ENCODE measurements at regions not wholly inside any gene's neighbourhood (a gene's known extent, or its start where the extent isn't known, plus 50 kb on each side); places are given as distances from the start of the nearest gene placed in this dataset.
"Not testable (repeated sequence)": the region's sequence is repeated elsewhere in the genome, so short reads cannot be mapped to it uniquely, and the experiment has no call there.

DNA sequence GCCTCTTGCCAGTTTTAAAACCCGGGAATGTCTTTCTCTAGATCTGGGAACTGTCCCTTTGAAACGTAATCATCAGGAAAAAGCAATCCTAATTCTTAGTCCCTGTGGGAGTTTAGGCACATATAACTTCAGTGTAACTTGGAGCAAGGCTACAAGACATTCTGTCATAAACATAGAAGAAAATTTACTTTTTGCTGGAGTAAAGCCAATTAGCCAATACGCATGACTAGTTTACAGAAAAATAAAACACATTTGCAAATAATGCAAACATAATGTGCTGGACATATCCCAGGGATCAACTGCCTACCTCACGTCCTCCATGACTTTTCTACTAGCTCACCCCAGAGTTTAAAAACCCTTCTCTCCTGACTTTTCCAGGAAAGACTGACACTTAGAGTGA lies 970.6 kb downstream of the MRPL39 start:
- FAIRE-seq = no peak
- DNase-seq (ENCODE audit: insufficient read length, low spot score) = no peak

DNA sequence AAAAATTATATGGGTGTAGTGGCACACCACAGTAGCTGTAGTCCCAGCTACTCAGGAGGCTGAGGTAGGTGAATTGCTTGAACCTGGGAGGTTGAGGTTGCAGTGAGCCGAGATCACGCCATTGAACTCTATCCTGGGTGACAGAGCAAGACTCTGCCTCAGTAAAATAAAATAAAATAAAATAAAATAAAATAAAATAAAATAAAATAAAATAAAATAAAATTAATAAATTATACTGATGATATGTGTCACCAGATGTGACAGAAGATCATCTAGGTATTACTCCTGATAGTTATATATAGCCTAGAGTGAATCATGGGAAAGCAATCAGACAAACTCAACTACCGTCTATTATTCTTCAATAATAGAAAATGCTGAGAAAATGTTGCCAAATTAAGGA lies 972.5 kb downstream of the MRPL39 start:
- DNase-seq (ENCODE audit: insufficient read length, low spot score) (no peak), FAIRE-seq (no peak)

DNA sequence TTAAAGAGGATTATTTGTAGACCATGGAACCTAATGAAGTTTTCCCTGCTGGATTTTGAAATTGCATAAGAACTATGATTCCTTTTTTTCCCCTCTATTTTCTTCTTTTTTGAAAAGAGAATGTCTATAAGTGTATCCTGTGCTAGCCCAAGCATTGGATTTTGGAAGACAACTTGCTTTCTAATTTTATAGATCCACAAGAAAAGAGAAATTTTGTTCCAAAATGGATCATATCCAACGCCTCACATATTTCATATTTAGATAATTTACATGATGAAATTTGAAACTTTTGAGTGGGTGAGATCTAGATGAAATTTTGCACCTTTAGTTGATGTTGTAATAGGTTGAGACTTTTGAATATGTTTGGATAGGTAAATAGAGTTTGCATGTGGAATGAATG lies 978.7 kb downstream of the MRPL39 start:
- FAIRE-seq = no peak
- DNase-seq (ENCODE audit: insufficient read length, low spot score) = no peak

DNA sequence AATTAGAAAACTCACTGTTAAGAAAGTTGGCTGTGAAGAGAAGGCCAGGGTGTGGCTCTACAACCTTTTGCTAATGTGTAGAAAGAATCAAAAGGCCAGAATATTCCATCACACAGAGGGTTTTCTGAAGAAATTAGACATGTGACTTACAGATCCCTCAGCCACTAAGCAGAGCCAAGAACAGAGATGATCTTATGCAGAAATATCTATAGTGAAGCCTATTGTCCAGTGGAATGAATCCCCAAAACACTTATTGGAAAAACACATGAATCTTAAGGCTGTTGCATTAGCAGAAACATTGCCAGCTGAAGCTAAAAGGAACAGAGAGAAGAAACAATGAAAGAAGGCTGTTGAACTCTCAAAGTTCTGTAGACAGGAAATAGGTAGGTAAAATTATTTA lies 979.2 kb downstream of the MRPL39 start:
- no peak for FAIRE-seq
- no peak for DNase-seq (ENCODE audit: insufficient read length, low spot score)

DNA sequence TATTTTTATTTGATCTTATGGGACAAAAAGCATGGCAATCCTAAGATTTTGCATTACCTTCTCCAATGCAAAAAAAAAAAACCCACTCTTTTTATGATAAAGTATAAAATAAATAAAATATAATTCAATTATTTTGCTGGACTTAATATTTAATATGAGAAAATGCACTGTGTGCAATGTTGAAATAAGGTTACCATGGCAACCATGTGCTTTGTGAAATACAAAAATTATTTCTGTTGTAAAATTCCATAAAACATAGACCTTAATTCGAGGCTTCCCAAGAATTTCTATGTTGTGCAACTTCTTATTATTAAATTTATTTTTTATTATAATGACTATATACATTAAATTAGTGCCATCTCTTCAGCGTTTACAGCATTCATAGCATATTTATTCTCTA lies 989.5 kb downstream of the MRPL39 start:
- FAIRE-seq (no peak), DNase-seq (ENCODE audit: insufficient read length, low spot score) (no peak)

DNA sequence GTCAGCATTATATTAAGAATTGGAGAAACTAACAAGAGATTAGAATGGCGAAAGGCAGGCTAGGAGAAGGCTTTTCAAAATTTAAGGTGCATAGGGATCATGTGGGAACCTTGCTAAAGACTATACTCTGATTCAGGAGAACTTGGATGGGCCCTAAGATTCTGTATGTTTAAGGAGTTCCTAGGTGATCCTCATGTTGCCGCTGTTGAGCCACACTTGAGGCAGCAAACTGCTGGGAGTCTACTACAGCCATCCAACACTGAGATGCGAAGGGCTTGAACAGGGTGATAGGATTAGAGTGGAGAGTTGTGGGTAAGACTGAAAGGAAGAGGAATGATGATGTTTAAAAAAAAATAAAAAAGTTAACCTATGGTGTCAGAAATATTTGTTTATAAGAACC lies 1013.2 kb downstream of the MRPL39 start:
- DNase-seq (ENCODE audit: insufficient read length, low spot score) (no peak), FAIRE-seq (no peak)

DNA sequence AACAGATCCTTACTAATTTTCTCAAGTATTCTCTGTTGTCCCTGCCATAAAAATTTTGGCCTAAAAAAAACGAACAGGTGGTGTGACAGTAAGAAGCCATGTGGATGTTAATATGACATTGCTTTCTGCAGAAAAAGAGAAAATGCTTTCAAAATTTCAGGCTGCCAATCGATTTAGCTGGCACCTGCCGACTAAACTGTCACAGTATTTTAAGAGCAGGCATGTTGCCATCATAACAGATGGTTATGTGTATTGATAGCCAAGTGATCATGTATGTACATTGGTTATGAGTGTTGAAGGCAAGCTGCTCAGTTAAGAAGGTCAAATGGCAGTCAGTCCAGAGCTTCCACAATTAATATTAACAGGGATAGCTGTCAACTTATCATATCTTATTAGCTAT lies 1017.0 kb downstream of the MRPL39 start:
- DNase-seq (ENCODE audit: insufficient read length, low spot score) = no peak
- FAIRE-seq = no peak

DNA sequence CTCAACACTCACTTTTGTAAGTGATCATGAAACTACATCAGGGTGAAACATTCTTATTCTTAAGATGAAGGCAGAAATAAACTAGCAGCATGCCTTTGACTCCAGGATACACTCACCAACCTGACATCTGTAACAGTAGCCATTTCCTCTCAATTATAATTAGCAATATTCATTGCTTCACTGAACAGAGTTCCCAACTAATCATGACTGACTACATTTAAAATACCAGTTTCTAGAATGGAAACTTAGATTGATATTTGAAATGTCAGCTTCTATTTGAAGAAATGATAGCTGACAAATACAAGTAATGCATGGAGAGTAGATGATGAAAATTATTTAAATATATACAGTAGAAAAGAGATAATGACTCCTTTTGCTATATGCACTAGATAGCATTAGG lies 1023.8 kb downstream of the MRPL39 start:
- no peak for FAIRE-seq
- no peak for DNase-seq (ENCODE audit: insufficient read length, low spot score)

DNA sequence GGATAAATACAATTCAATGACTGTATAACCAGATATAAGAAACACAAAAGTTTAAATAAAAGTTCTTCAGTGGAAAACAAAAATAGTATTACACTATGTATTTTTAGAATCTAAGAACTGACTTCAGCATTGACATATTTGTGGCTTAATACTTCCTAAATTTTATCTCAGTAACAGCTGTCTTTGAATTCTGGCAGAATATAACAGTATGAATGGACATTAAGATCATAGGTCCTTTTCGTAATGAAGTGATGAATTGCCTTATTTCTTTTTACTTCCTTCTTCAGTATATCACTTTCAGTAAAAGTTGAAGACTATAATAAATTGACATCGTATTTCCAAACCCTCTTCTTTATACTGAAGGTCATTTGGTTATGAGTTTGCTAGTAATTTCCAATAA lies 1030.0 kb downstream of the MRPL39 start:
- FAIRE-seq (no peak), DNase-seq (ENCODE audit: insufficient read length, low spot score) (no peak)

DNA sequence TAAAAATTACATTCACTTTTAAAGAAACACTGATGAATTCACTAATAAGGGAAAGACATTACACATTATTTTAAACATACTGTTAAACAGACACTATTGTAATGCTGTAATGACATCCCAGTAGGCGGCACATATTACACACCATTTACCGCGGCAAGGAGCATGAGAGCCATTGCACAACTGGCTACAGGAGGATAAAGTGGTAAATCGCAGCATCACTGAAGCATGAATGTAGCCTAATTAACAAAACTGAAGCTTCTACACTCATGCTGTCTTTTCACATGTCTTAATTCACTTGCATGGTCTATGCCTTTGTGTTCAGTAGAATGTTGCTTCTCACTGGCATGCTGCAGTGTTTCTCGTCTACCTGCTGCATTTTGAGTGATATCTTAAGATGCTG lies 1046.0 kb downstream of the MRPL39 start:
- FAIRE-seq = no peak
- DNase-seq (ENCODE audit: insufficient read length, low spot score) = no peak

DNA sequence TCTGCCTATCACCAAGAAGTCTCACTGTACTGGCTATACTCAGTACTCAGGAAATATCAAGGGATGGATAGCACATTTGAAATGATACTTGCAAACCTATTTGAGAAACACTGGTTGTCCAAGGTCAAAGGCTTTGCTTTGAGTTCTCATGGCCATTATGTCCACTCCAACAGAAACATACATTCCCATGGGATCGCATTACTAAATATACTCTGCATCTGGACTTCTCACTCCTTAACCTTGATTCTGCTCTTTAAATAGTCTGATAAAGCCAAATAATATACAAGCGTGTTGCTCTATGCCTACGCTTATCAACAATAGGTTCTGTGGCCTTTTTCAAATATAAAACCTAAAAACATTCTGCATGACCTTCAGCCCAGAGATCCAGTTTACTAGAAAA lies 1054.8 kb downstream of the MRPL39 start:
- DNase-seq (ENCODE audit: insufficient read length, low spot score) (no peak), FAIRE-seq (no peak)

DNA sequence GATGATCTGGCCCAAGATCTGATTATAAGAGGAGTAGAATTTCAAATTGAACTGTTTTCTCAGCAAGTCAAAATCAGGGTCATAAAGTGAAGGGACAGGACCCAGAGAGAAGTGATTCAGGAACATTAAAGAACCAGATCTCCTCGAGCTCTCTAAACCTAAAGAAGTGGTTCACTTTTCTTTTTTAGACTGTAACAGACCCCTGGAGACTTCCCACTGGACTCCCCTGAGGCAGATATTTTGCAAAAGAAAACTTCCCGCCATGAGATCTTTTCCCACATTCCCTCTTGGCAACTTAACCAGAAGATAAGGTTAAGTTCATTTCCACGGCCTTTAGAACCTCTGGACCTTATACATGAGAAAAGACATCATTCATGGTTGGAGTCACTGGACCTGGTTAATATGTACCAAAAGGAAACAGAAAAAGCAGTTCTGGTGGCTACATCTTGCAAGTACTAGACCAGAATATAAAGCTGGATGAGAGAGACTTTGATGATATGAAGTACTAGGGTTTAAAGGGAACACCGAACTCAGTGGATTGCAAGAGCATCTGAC lies 1061.4 kb downstream of the MRPL39 start:
- no peak for FAIRE-seq

DNA sequence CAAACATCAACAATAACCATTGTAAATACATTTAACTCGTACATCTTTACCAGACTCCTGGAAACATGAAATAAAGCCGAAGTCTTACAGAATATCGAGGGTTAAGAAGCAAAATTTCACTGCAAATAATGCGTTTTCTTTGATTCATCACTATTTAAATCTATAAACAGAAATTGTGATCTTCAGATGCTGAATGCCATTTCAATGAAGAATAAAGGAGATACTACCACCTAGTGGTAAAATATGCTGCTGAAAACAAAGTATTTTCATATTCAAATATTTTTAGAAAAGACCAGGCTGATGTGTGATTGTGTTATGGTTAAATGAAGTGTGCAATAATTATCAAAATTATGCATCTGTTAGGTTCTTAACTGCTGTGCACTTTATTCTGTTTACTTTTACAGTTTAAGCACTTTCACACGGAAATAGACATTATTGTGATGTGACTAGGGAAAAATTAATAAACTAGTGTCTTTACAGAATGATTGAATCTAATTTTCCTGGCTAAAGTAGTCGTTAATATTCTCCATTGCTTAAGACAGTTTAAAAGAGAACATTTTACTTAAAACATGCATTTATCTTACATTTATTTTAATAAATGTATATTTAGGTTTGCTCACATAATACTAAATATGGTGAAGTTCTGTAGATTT lies 1093.1 kb downstream of the MRPL39 start:
- FAIRE-seq (no peak), DNase-seq (ENCODE audit: insufficient read length, low spot score) (peak; percentile 8)

More for the DNA sequence above, 1061.4 kb downstream of the MRPL39 start:
- DNase-seq (ENCODE audit: insufficient read length, low spot score) = no peak

DNA sequence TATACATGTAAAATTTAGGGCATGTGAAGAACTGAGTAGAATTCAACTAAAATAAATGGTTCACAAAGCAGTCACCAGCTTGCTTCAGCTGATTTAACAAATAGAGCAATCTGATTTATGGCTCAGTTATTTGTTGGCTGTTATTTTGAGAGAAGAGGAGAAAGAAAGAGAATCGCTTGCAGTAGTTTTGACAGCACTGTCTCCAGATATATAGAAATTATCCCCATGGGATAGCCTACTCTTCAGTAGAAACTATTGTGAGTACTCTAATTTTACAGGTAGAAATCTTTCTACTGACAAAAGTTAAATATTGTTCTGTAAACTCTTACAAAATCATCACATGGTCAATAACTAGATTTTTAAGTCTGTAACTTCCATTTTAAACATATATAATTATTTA lies 1098.2 kb downstream of the MRPL39 start:
- no peak for DNase-seq (ENCODE audit: insufficient read length, low spot score)
- no peak for FAIRE-seq

DNA sequence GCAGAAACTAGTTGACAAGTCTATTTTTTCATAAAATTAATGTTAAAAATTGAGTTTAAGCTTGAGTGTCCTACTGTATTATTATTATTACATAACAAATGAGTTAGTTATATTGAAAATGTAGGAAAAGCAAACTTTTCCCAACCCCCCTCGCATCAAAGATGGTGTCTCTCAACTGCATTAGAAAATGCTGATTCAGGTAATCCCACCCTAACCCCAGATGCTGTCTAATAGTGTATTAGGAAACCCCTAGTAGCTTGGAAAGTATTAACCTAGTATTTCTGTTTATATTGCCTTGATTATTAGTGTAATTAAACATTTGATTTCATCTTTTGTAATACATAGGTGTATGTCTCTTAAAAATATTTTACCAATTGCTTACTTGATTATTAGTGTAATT lies 1120.3 kb downstream of the MRPL39 start:
- DNase-seq (ENCODE audit: insufficient read length, low spot score) = no peak
- FAIRE-seq = no peak

DNA sequence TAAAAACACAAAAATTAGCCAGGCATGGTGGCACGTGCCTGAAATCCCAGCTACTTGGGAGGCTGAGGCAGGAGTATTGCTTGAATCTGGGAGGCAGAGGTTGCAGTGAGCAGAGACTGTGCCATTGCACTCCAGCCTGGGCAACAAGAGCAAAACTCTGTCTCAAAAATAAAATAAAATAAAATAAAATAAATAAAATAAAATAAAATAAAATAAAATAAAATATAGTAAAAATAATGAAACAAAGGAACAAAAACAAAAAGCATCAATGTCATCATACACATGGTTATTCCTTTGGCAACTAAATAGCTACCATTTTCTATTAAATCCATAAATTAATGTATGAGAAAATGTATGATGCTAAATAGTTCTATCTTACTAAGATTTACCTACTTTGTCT lies 1123.9 kb downstream of the MRPL39 start:
- not testable (repeated sequence) for FAIRE-seq; DNase-seq (ENCODE audit: insufficient read length, low spot score)

DNA sequence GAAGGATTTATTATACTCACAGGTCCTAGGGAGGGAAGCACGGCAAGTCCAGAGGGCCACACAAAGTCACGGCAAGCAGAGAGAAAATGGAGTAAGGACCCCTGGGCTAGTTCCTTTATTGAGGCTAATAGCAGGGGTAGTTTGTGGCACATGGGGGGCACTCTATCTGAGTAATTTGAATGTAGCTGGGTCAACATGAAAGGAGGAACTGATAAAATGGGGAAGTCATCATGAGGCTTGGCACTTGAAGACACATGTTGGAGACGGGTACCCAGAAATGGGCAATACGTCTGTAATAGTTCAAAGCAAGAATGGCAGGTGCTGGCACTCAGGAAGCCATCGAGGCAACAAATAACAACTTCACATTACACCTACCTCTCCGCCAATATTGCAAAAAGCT lies 1136.4 kb downstream of the MRPL39 start:
- DNase-seq (ENCODE audit: insufficient read length, low spot score) (no peak), FAIRE-seq (no peak)

DNA sequence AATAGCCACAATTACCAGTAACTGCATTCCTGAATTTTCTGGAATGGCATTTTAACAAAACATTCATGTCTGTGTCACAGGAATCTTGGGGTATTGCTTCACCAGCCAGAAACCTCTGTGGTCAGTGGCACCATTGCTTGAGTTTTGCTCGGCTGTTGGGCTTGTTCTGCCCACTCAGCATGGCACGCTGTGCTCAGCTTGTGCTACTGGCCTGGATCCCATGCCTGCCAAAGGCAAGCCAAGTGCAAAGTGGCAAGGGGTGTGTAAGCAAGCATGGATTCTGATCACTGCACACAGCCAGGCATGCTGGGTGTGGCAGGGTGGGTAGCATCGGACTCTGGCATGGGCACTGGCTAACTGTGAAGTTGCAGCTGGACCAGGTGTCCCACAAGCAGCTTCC lies 1150.9 kb downstream of the MRPL39 start:
- peak; percentile 42 for FAIRE-seq
- no peak for DNase-seq (ENCODE audit: insufficient read length, low spot score)

DNA sequence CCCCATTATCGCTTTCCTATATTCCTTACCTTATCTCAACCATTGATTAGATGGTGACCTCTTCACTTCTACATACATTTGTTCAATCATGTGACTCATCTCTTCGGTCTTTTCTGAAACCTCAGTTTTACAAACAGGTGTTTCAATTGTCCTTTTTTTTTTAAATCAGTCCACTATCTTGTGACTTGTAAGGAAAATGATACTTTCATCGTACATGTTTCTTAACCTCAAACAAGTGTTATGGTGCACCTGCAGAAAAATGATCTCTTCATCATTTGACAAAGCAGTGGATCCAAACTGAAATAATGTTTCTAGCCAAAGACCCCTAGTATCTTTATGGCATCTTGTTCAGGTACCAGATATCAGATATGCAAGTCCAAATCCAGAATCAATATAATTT lies 1157.2 kb downstream of the MRPL39 start:
- DNase-seq (ENCODE audit: insufficient read length, low spot score) (no peak), FAIRE-seq (no peak)

DNA sequence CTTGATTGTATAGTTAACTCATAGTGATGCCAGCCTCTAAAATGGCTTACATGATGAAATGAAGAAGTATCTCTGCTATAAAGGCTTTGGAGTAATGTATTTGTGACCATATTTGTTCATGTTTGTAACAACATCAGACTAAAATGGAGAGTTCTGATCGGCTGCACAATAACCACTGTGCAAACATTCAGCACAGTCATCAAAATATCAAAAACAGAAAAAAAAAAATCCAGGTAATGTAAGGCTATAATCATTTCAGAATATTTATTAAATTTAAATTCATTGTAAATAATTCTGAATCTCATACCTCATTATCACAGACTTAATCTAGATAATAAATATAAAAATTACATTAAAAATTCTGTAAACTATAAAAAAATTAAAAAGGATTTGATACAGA lies 1161.8 kb downstream of the MRPL39 start:
- DNase-seq (ENCODE audit: insufficient read length, low spot score) (no peak), FAIRE-seq (no peak)

DNA sequence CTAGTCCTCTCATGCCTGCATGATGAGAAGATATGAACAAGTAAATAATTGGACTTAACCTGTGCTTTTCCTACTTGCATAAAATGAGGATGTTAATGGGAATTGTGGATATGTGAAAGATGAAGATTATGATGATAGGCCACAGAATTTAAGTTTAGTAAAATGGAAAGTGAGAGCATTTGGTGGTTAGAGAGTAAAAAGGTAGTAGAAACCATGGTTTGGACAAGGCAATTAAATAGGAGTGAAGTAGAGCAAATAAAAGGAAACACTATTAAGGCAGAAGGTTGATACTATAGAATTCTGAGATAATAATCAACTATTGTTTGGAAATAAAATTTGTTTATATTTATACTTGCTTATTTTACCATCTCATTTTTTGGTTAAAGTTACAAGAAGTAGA lies 1162.5 kb downstream of the MRPL39 start:
- FAIRE-seq = no peak
- no peak for DNase-seq (ENCODE audit: insufficient read length, low spot score)

DNA sequence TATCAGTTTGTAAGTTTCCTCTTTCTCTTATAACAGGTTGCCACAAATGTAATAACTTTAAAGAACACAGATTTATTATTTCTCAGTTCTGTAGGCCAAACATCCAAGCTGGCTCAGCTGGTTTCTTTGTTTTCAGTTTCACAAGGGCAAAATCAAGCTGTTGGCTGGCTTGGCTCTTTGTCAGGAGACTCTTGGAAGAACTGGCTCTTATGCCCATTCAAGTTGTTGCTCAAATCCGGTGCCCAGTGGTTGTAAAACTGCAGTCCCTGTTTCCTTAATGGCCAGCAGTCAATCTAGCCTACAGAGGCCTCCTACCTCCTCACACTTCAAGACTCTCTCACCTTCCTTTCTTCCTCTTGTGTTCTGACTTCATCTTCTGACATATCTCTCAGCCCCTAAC lies 1171.0 kb downstream of the MRPL39 start:
- FAIRE-seq = no peak
- DNase-seq (ENCODE audit: insufficient read length, low spot score) = no peak

DNA sequence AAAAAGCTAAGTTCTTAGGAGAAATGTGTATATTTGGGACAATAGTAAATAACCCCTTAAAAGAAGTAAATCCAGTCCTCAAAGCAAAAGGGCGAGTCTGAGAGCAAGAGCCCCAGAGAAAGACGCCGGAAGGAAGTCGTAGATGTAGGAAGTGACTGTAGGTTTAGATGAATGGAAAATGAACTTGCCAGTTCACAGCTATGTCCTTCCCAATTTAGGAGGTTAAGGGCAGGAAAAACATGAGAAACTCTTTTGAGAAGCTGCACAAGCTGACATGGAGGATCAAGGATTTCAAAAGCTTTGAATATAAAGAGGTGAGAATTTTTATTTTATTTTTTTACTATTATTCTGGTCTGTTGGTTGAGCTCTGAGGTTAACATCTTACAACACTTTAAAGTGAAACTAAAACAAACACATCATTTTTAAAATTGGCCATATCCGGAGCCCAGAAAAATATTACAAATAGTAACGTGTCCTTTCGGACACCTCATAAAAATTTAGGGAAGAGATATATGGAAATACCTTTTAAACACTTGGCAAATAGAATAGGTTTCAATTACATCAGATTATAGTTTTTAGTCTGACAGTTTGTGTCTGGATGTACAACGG lies 1178.6 kb downstream of the MRPL39 start:
- FAIRE-seq (no peak), DNase-seq (ENCODE audit: insufficient read length, low spot score) (no peak)

Data from HTR-8/SVneo (cell line).